ENCODE measurements at regions not wholly inside any gene's neighbourhood (a gene's known extent, or its start where the extent isn't known, plus 50 kb on each side); places are given as distances from the start of the nearest gene placed in this dataset.

GRCh38 chr15:94535298-94536048, 304.1 kb downstream of the MCTP2 start:
- H3K27ac ChIP-seq (ENCODE audit: insufficient read depth, low read length), result no peak overlapping the region
- H2AFZ ChIP-seq (ENCODE audit: low read length), result no peak overlapping the region
- TF ChIP-seq CTCF (conservative IDR thresholded peaks at IDR 0.05 in 1 of 2, IDR thresholded peaks at IDR 0.05 in 1 of 2; ENCODE audit: low read depth in 1 of 2, low read length in 2 of 2) (no peak), EZH2 (IDR thresholded peaks at IDR 0.05; ENCODE audit: low read length, missing control alignments) (no peak)

GRCh38 chr15:94536549-94536948, 305.2 kb downstream of the MCTP2 start:
- Histone ChIP-seq H3K9me3 (ENCODE audit: control insufficient read depth, insufficient read depth, low read depth, low read length) (no peaks in the 10 kb centered on the region), H3K4me3 (replicated peaks in 1 of 4; ENCODE audit: control extremely low read depth in 1 of 4, insufficient read depth in 1 of 4, low read depth in 3 of 4, low read length in 4 of 4) (no peak overlapping the region), H3K4me1 (ENCODE audit: control insufficient read depth, extremely low read depth, insufficient read depth, low read length) (no peaks in the 10 kb centered on the region), H3K27ac (ENCODE audit: insufficient read depth, low read length) (no peak overlapping the region), H3K79me2 (ENCODE audit: control insufficient read depth, insufficient read depth, low read length) (no peaks in the 10 kb centered on the region), H3K27me3 (ENCODE audit: control insufficient read depth, insufficient read depth, low read length) (no peaks in the 10 kb centered on the region), H4K20me1 (ENCODE audit: control insufficient read depth, extremely low read depth, insufficient read depth, low read length) (no peaks in the 10 kb centered on the region), H3K9ac (ENCODE audit: insufficient read depth, low read length) (no peak overlapping the region), H2AFZ (ENCODE audit: low read length) (no peak overlapping the region), H3K4me2 (ENCODE audit: extremely low read depth, insufficient read depth, low read length) (no peak overlapping the region), H3K36me3 (ENCODE audit: control insufficient read depth, insufficient read depth, low read length) (no peaks in the 10 kb centered on the region)
- TF ChIP-seq EZH2 (IDR thresholded peaks at IDR 0.05; ENCODE audit: low read length, missing control alignments) (no peak), CTCF (conservative IDR thresholded peaks at IDR 0.05 in 1 of 2, IDR thresholded peaks at IDR 0.05 in 1 of 2; ENCODE audit: low read depth in 1 of 2, low read length in 2 of 2) (no peak)
- no peak for DNase-seq (ENCODE audit: low read depth in 2 of 2)

More at GRCh38 chr15:94535298-94536048, 304.1 kb downstream of the MCTP2 start:
- Histone ChIP-seq H3K4me1 (ENCODE audit: control insufficient read depth, extremely low read depth, insufficient read depth, low read length) (no peaks in the 10 kb centered on the region), H3K4me3 (replicated peaks in 1 of 4; ENCODE audit: control extremely low read depth in 1 of 4, insufficient read depth in 1 of 4, low read depth in 3 of 4, low read length in 4 of 4) (no peak overlapping the region), H3K36me3 (ENCODE audit: control insufficient read depth, insufficient read depth, low read length) (no peaks in the 10 kb centered on the region), H3K4me2 (ENCODE audit: extremely low read depth, insufficient read depth, low read length) (no peak overlapping the region), H3K9ac (ENCODE audit: insufficient read depth, low read length) (no peak overlapping the region), H3K9me3 (ENCODE audit: control insufficient read depth, insufficient read depth, low read depth, low read length) (no peaks in the 10 kb centered on the region), H4K20me1 (ENCODE audit: control insufficient read depth, extremely low read depth, insufficient read depth, low read length) (no peaks in the 10 kb centered on the region), H3K27me3 (ENCODE audit: control insufficient read depth, insufficient read depth, low read length) (no peaks in the 10 kb centered on the region), H3K79me2 (ENCODE audit: control insufficient read depth, insufficient read depth, low read length) (no peaks in the 10 kb centered on the region)
- DNase-seq (ENCODE audit: low read depth in 2 of 2), result no peak

GRCh38 chr15:94538280-94538679, 306.9 kb downstream of the MCTP2 start:
- Histone ChIP-seq H3K36me3 (ENCODE audit: control insufficient read depth, insufficient read depth, low read length) (no peaks in the 10 kb centered on the region), H3K4me3 (replicated peaks in 1 of 4; ENCODE audit: control extremely low read depth in 1 of 4, insufficient read depth in 1 of 4, low read depth in 3 of 4, low read length in 4 of 4) (no peak overlapping the region), H3K9me3 (ENCODE audit: control insufficient read depth, insufficient read depth, low read depth, low read length) (no peaks in the 10 kb centered on the region), H3K79me2 (ENCODE audit: control insufficient read depth, insufficient read depth, low read length) (no peaks in the 10 kb centered on the region), H3K4me1 (ENCODE audit: control insufficient read depth, extremely low read depth, insufficient read depth, low read length) (no peaks in the 10 kb centered on the region), H3K4me2 (ENCODE audit: extremely low read depth, insufficient read depth, low read length) (no peak overlapping the region), H2AFZ (ENCODE audit: low read length) (no peak overlapping the region), H3K9ac (ENCODE audit: insufficient read depth, low read length) (no peak overlapping the region), H4K20me1 (ENCODE audit: control insufficient read depth, extremely low read depth, insufficient read depth, low read length) (no peaks in the 10 kb centered on the region), H3K27ac (ENCODE audit: insufficient read depth, low read length) (no peak overlapping the region), H3K27me3 (ENCODE audit: control insufficient read depth, insufficient read depth, low read length) (no peaks in the 10 kb centered on the region)
- DNase-seq (ENCODE audit: low read depth in 2 of 2), result no peak
- TF ChIP-seq CTCF (conservative IDR thresholded peaks at IDR 0.05 in 1 of 2, IDR thresholded peaks at IDR 0.05 in 1 of 2; ENCODE audit: low read depth in 1 of 2, low read length in 2 of 2) (no peak), EZH2 (IDR thresholded peaks at IDR 0.05; ENCODE audit: low read length, missing control alignments) (no peak)

All from fibroblast of lung (primary cell).